ENCODE measurements at regions not wholly inside any gene's neighbourhood (a gene's known extent, or its start where the extent isn't known, plus 50 kb on each side); places are given as distances from the start of the nearest gene placed in this dataset.

GRCh38 chr5:148720257-148720656, 65.9 kb upstream of the HTR4 start:
- ChIA-PET CTCF (interaction anchor here (1.4 to 2.7 kb wide), 2 partner anchors 11 to 541 kb away, joined by 3 to 16 read pairs; no protein-coding TSS in a partner anchor), POLR2A (no interaction called here)
- FAIRE-seq: no peak
- H3K36me3 ChIP-seq (ENCODE audit: control insufficient read depth in 2 of 2, extremely low read depth in 1 of 2, insufficient read depth in 2 of 2, low read length in 2 of 2): no peaks in the 10 kb centered on the region
- TF ChIP-seq POLR2A (IDR thresholded peaks at IDR 0.05; ENCODE audit: low read depth, low read length) (no peak), MAX (IDR thresholded peaks at IDR 0.05; ENCODE audit: insufficient read depth, insufficient read length) (no peak), EZH2 (IDR thresholded peaks at IDR 0.05; ENCODE audit: borderline replicate concordance, low read depth, low read length, severe bottlenecking) (no peak), JUN (IDR thresholded peaks at IDR 0.05; ENCODE audit: borderline replicate concordance, insufficient read depth, insufficient read length, low read depth) (no peak), MYC (IDR thresholded peaks at IDR 0.05; ENCODE audit: low read depth, low read length) (no peak), GATA2 (IDR thresholded peaks at IDR 0.05; ENCODE audit: insufficient read depth, insufficient read length, low read depth, low read length) (no peak), FOS (IDR thresholded peaks at IDR 0.05; ENCODE audit: borderline replicate concordance, insufficient read depth, low read length) (no peak), POLR2AphosphoS5 (IDR thresholded peaks at IDR 0.05; ENCODE audit: insufficient read depth, low read depth, low read length) (no peak), CTCF (IDR thresholded peaks at IDR 0.05; ENCODE audit: extremely low read depth in 1 of 2, insufficient read depth in 1 of 2, low read depth in 1 of 2, low read length in 2 of 2) (no peak)
- BruUV-seq (replicated peaks): no TSS peak
- H4K20me1 ChIP-seq (replicated peaks; ENCODE audit: control insufficient read depth, extremely low read depth, insufficient read depth, low read length): no peaks in the 10 kb centered on the region
- H3K9me3 ChIP-seq (replicated peaks; ENCODE audit: control insufficient read depth, insufficient read depth, low read length): no peaks in the 10 kb centered on the region
- H3K4me2 ChIP-seq (ENCODE audit: insufficient read depth, low read length): no peak overlapping the region
- H3K9ac ChIP-seq (replicated peaks; ENCODE audit: extremely low read depth, insufficient read depth, low read length): no peak overlapping the region
- intact Hi-C loops (cut with micrococcal nuclease): no loop called here
- no peak overlapping the region for H3K27ac ChIP-seq (ENCODE audit: insufficient read depth, low read depth, low read length)
- H2AFZ ChIP-seq (ENCODE audit: low read depth, low read length): no peak overlapping the region
- DNase-seq (ENCODE audit: low read depth, low spot score): no peak
- H3K27me3 ChIP-seq (ENCODE audit: control insufficient read depth in 2 of 2, insufficient read depth in 2 of 2, low read length in 2 of 2): peaks cover 5 to 14% of the 10 kb centered on the region in 2 experiments
- no peaks in the 10 kb centered on the region for H3K79me2 ChIP-seq (ENCODE audit: control insufficient read depth, insufficient read depth, low read length)
- dilution Hi-C loops (cut with MboI; ENCODE audit: extremely low pct_ligation_motif_present, low sequenced_read_pairs): no loop called here
- H3K4me3 ChIP-seq (replicated peaks in 1 of 3; ENCODE audit: insufficient read depth in 1 of 3, low read depth in 1 of 3, low read length in 3 of 3): no peak overlapping the region
- no peaks in the 10 kb centered on the region for H3K9me1 ChIP-seq (replicated peaks; ENCODE audit: control insufficient read depth, extremely low read depth, insufficient read depth, low read length)
- H3K4me1 ChIP-seq (ENCODE audit: control insufficient read depth, extremely low read depth, insufficient read depth, low read length): no peaks in the 10 kb centered on the region
